Skeletal muscle cell (primary cell): ENCODE measurements at regions not wholly inside any gene's neighbourhood (a gene's known extent, or its start where the extent isn't known, plus 50 kb on each side); places are given as distances from the start of the nearest gene placed in this dataset.
A peak's percentile ranks its signal among the peaks of the same experiment; 100 is the strongest.

ENCODE experiments used
- DNase-seq: peaks from one replicate; pipeline ENCODE4 v3.0.0-alpha.2; 2010; ENCODE audit warnings: low read depth
- H3K4me3 ChIP-seq: 2 replicates; pipeline ENCODE4 v1.5.1; 2011; ENCODE audit warnings: low read depth, mild to moderate bottlenecking, control low read depth, low read length, moderate library complexity

GRCh38 chr6:148147463-148147830 lies 195.2 kb upstream of the SASH1 start:
- DNase-seq: no peak

GRCh38 chr6:148151896-148152643 lies 190.6 kb upstream of the SASH1 start:
- no peak overlapping the region for H3K4me3 ChIP-seq
- DNase-seq: no peak

More at GRCh38 chr6:148147463-148147830, 195.2 kb upstream of the SASH1 start:
- H3K4me3 ChIP-seq: no peak overlapping the region

GRCh38 chr6:148154668-148155067 lies 188.0 kb upstream of the SASH1 start:
- no peak overlapping the region for H3K4me3 ChIP-seq
- DNase-seq: no peak

- DNase-seq: no peak
- H3K4me3 ChIP-seq: no peak overlapping the region
Measured at GRCh38 chr6:148155293-148155692, 187.3 kb upstream of the SASH1 start.

GRCh38 chr6:148157841-148158240 lies 184.8 kb upstream of the SASH1 start:
- no peak overlapping the region for H3K4me3 ChIP-seq
- no peak for DNase-seq

DNA sequence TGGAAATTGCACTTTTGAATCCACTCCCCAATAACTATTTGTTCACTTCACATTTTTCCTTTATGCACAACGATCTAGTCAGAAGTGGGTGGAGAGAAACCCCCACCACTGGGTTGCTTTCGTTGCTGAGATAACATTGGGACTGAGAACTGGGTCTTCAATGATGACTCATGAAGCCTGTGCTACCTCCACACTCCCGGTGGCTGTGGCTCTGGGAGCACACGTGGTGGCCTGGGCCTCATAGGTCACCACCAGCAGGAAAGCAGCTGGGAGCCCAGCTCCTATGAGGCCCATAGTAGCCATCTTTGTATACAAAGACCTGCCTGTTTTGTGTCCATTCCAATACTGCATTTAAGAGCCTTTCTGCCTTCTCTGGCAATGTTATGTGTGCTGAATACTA lies 178.0 kb upstream of the SASH1 start:
- DNase-seq: no peak
- no peak overlapping the region for H3K4me3 ChIP-seq

DNA sequence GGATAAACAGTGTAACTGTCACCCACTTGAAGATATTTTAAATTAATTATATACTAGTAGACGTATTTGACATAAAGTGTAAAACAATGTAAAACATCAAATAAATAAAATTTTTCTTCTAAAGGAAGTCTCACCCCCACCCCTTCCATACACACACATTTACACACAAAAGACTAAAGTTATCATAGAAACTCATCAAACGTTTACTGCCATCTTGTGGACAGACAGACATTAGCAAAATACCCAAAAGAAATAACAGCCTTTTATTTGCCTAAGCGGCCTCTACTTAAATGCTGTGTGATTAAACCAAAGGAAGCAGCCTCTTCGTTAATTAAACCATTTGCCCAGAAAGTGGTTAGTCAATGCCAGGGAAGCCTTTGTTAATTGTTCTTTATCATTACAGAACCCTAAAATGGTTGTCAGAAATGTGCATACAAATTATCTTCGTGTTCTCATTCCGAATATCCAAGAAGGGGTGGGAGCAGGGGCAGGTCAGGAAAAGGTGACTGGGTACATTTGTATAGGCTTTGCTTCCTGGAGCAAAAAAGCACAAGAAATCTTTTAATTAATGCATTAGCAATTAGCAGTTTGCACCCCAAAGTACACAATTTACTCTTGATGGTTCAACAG lies 176.2 kb upstream of the SASH1 start:
- no peak overlapping the region for H3K4me3 ChIP-seq
- DNase-seq: peak; percentile 17

DNA sequence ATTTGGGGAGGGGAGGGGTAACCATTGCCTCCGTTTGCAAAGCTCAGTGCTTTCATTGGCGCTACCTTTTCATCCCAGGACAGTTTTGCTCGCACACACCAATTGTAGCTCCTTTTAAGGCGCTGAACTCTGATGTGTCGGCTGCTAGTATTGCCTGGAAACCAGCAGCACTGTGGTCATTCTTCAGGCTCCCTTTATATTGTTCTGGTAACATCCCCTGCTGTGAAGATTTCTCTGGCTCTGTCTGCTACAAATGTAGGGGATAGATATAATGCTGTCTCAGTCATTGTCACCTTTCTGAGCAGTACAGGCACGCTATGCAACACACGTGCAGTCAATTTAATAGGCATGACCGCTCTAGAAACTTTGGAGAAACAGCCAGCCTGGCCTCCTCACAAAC lies 172.9 kb upstream of the SASH1 start:
- DNase-seq: no peak

DNA sequence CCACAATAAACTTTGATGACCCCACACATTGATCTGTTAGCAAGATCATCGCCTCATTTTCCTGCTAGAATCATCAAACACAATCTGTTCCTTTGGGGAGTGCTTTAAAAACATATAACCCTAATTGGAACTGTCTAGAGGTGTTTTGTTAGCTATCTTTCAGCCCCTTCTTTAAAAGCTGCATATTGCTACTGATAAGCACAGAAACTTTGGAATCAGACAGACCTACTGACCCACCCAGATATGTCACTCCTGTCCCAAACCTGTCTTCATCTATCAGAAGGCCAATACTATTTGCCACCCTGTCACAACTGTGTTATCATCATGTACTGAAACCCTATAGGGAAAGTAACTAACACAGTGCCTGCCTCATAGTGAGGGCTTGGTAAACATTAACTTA lies 172.4 kb upstream of the SASH1 start:
- no peak overlapping the region for H3K4me3 ChIP-seq
- no peak for DNase-seq

More for the DNA sequence above, 172.9 kb upstream of the SASH1 start:
- no peak overlapping the region for H3K4me3 ChIP-seq

DNA sequence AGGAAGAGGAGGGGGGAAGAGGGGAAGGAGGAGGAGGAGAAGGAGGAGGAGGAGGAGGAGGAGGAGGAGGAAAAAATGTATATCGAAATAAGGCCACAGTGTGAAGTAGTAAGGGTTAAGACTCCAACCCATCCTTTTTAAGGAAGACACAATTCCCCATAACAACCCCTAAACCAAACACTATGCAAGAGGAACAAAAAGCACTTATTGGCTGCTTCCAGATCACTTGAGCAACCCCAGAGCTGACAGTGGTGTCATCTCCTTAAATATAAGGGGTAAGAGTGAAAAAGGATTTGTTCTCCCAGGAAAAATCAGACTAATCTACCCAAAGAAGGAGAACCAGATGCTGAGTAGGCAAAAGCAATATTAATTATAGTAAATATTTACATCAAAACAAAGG lies 169.1 kb upstream of the SASH1 start:
- H3K4me3 ChIP-seq: no peak overlapping the region
- DNase-seq: no peak

DNA sequence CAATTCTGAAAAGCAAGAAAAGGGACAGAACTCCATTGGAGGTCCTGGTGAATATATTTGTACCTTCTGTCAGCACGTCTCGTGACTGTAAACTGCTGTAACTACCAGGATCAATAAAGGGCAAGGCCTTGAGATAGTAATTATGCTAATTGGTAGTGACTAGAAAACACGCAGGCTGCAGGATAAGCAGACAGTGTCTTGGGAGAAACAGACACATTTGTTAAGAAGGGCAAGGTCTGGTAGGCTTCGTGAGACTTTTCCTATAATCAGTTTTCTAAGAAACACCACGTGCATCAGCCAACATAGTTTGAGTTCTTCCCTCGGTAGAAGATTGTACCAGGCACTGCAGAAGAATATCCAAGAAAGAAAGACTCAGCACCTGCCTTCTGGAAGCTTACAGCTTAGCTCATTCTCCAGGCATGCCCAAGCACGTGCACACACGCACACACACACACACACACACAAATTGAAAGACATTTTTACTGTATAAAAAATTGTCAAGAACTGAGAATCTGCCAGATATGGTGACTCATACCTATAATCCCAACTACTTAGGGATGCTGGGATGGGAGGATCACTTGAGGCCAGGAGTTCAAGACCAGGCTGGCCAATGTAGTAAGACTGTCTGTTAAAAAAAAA lies 167.0 kb upstream of the SASH1 start:
- DNase-seq: no peak
- H3K4me3 ChIP-seq: no peak overlapping the region

- peak; percentile 10 for DNase-seq
- H3K4me3 ChIP-seq: no peak overlapping the region
Measured at GRCh38 chr6:148177589-148178233, 164.9 kb upstream of the SASH1 start.

DNA sequence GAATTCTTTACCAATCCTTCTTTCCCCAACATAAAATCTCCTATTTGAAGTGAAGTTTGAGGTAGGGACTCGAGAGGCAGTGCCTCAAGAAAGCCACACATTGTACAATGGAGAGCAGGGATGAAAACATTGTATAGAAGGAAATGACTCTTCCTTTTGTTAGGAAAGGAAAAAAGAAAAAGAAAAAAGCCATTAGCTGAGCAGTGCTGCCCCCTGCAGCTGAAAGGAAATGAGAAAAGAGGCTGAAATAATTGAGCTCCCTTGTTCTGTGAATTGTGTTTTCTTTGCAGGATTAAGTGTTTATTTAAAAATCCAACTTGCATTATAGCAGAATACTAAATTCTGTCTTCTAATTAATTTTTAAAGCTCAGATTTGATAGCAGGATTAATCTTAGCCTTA lies 162.9 kb upstream of the SASH1 start:
- no peak for DNase-seq

DNA sequence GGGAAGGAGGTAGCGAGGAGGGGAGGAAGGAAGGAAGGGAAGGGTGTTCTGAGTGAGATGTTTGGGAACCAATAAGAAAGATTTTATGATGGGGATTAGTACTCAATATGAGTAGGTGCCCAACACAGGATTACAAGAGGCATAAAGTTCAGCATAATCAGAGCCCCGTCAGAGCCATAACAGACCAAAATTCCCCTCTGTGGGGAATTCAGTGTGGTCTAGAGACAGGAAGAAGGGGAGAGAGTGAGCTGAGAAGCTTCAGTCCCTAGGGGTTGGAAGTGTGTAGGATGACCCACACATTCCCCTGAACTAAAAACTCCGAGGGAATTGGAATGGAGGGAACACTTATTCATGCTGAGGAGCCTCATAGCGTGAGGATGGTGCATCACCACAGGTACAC lies 160.3 kb upstream of the SASH1 start:
- H3K4me3 ChIP-seq: no peak overlapping the region
- no peak for DNase-seq

More for the DNA sequence above, 162.9 kb upstream of the SASH1 start:
- no peak overlapping the region for H3K4me3 ChIP-seq

- DNase-seq: no peak
- H3K4me3 ChIP-seq: no peak overlapping the region
Measured at GRCh38 chr6:148183776-148184175, 158.9 kb upstream of the SASH1 start.

DNA sequence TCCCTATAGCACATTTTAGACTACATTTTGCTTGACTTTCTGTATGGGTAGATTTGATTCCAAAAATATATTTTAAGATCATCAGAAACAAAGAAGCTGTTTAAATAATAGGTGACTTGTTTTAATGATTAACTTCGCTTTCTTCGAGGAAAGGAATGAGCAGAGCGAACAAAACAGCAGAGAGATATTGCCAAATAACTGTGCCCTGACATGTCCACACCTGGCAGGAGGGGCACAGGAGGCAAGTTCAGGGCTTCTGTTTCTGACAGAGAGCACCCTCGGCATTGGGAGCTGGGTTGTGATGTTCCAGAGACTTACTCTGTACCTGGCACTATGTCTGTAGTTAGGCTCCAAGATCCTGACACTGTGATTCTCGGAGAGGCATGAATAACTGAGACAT lies 155.7 kb upstream of the SASH1 start:
- no peak overlapping the region for H3K4me3 ChIP-seq
- DNase-seq: no peak

GRCh38 chr6:148192310-148192709 lies 150.3 kb upstream of the SASH1 start:
- DNase-seq: peak; percentile 81
- H3K4me3 ChIP-seq: no peak overlapping the region

- no peak overlapping the region for H3K4me3 ChIP-seq
Measured at GRCh38 chr6:148193063-148193680, 149.5 kb upstream of the SASH1 start.

GRCh38 chr6:148195511-148195910 lies 147.1 kb upstream of the SASH1 start:
- DNase-seq: no peak
- H3K4me3 ChIP-seq: no peak overlapping the region

More at GRCh38 chr6:148193063-148193680, 149.5 kb upstream of the SASH1 start:
- DNase-seq: no peak

- no peak overlapping the region for H3K4me3 ChIP-seq
- DNase-seq: no peak
Measured at GRCh38 chr6:148199584-148199983, 143.1 kb upstream of the SASH1 start.
